SU-DHL-6 (cell line): ENCODE measurements at regions not wholly inside any gene's neighbourhood (a gene's known extent, or its start where the extent isn't known, plus 50 kb on each side); places are given as distances from the start of the nearest gene placed in this dataset.

Experiments
- H2AFZ ChIP-seq: fragments of 200-600 bp; sonication (generic); 2 replicates; pipeline ENCODE4 v1.6.1; 2014; ENCODE audit warnings: low read depth, mild to moderate bottlenecking, moderate library complexity, mixed read lengths, antibody characterized with exemption, low read length; ENCODE audit not compliant: severe bottlenecking
- H3F3A ChIP-seq: fragments of 200-600 bp; shearing (Covaris generic); 2 replicates; pipeline ENCODE4 v1.6.0; 2016; ENCODE audit warnings: antibody characterized with exemption, mild to moderate bottlenecking; ENCODE audit not compliant: insufficient read depth
- H3K27ac ChIP-seq: fragments of 200-600 bp; sonication (generic); 2 replicates; pipeline ENCODE4 v1.5.1; 2016; ENCODE audit warnings: low read depth, mild to moderate bottlenecking, low read length, moderate library complexity, mixed read lengths
- H3K27me3 ChIP-seq: fragments of 200-600 bp; sonication (generic), shearing (Covaris generic); 2 replicates; pipeline ENCODE4 v1.6.0; 2014; ENCODE audit warnings: mild to moderate bottlenecking, low read length
- H3K36me3 ChIP-seq: fragments of 200-600 bp; sonication (generic); 2 replicates; pipeline ENCODE4 v1.6.1; 2014; ENCODE audit warnings: mild to moderate bottlenecking, low read length, mixed read lengths
- H3K4me2 ChIP-seq: fragments of 300-600, 200-600 bp; shearing (Covaris generic), sonication (generic); 2 replicates; pipeline ENCODE4 v1.6.0; 2014; ENCODE audit warnings: low read length, low read depth, mild to moderate bottlenecking; ENCODE audit not compliant: poor library complexity, severe bottlenecking
- H3K4me3 ChIP-seq: fragments of 200-600 bp; sonication (generic); 2 replicates; pipeline ENCODE4 v1.5.1; 2014; ENCODE audit warnings: antibody characterized with exemption, low read length, mild to moderate bottlenecking, mixed read lengths; ENCODE audit not compliant: insufficient read depth, poor library complexity, severe bottlenecking
- H3K79me2 ChIP-seq: fragments of 200-600 bp; sonication (generic); 2 replicates; pipeline ENCODE4 v1.6.1; 2014; ENCODE audit warnings: mild to moderate bottlenecking, low read length, moderate library complexity; ENCODE audit not compliant: insufficient read depth
- H3K9ac ChIP-seq: fragments of 200-600 bp; sonication (generic); 2 replicates; pipeline ENCODE4 v1.7.0; 2014; ENCODE audit warnings: mild to moderate bottlenecking, low read length
- H3K9me2 ChIP-seq: fragments of 200-600 bp; sonication (generic); replicated peaks from 2 replicates; pipeline ENCODE4 v1.6.1; 2014; ENCODE audit warnings: low read length; ENCODE audit not compliant: insufficient read depth
- H3K9me3 ChIP-seq: fragments of 200-600 bp; sonication (generic); 2 replicates; pipeline ENCODE4 v1.6.1; 2014; ENCODE audit warnings: low read length, mixed read lengths; ENCODE audit not compliant: insufficient read depth
- H4K20me1 ChIP-seq: fragments of 200-600 bp; sonication (generic); 2 replicates; pipeline ENCODE4 v1.6.1; 2014; ENCODE audit warnings: low read depth, mild to moderate bottlenecking, antibody characterized with exemption, low read length, moderate library complexity, mixed read lengths
- CTCF ChIP-seq: fragments of 200-600 bp; sonication (generic); IDR thresholded peaks from one replicate; pipeline ENCODE4 v1.5.1; 2017; ENCODE audit warnings: antibody characterized with exemption, mild to moderate bottlenecking, low read length, moderate library complexity; ENCODE audit not compliant: insufficient read depth, poor library complexity, severe bottlenecking
- EZH2phosphoT487 ChIP-seq: fragments of 200-600 bp; sonication (generic), shearing (Covaris generic); conservative IDR thresholded peaks from 2 replicates; pipeline ENCODE4 v1.6.1; 2018; ENCODE audit warnings: mild to moderate bottlenecking, antibody characterized with exemption, low read length, moderate library complexity, mixed read lengths

- H3K9ac ChIP-seq: no peak overlapping the region
- no peak overlapping the region for H3K27ac ChIP-seq
- no peaks in the 10 kb centered on the region for H3K36me3 ChIP-seq
- no peaks in the 10 kb centered on the region for H3F3A ChIP-seq
- no peak overlapping the region for H3K4me3 ChIP-seq
- H2AFZ ChIP-seq: no peak overlapping the region
- no peaks in the 10 kb centered on the region for H4K20me1 ChIP-seq
- TF ChIP-seq EZH2phosphoT487 (no peak), CTCF (no peak)
- no peaks in the 10 kb centered on the region for H3K9me2 ChIP-seq
- no peaks in the 10 kb centered on the region for H3K9me3 ChIP-seq
- no peaks in the 10 kb centered on the region for H3K79me2 ChIP-seq
- H3K4me2 ChIP-seq: no peak overlapping the region
- H3K27me3 ChIP-seq: no peaks in the 10 kb centered on the region
Measured at GRCh38 chr6:91415031-91415605, 828.2 kb upstream of the MAP3K7 start.

GRCh38 chr6:91412532-91412931 lies 825.7 kb upstream of the MAP3K7 start:
- H3K9me3 ChIP-seq: no peaks in the 10 kb centered on the region
- no peak overlapping the region for H3K9ac ChIP-seq
- no peaks in the 10 kb centered on the region for H3K9me2 ChIP-seq
- no peak overlapping the region for H3K4me2 ChIP-seq
- no peak overlapping the region for H3K27ac ChIP-seq
- no peaks in the 10 kb centered on the region for H3K36me3 ChIP-seq
- H3K4me3 ChIP-seq: no peak overlapping the region
- H4K20me1 ChIP-seq: no peaks in the 10 kb centered on the region
- H3F3A ChIP-seq: no peaks in the 10 kb centered on the region
- H3K27me3 ChIP-seq: no peaks in the 10 kb centered on the region
- H2AFZ ChIP-seq: no peak overlapping the region
- no peaks in the 10 kb centered on the region for H3K79me2 ChIP-seq
- no peak for TF ChIP-seq CTCF

GRCh38 chr6:91407706-91408105 lies 820.8 kb upstream of the MAP3K7 start:
- H3K4me3 ChIP-seq: no peak overlapping the region
- H3F3A ChIP-seq: no peaks in the 10 kb centered on the region
- no peaks in the 10 kb centered on the region for H3K36me3 ChIP-seq
- no peak overlapping the region for H3K9ac ChIP-seq
- no peak overlapping the region for H2AFZ ChIP-seq
- no peaks in the 10 kb centered on the region for H3K79me2 ChIP-seq
- no peaks in the 10 kb centered on the region for H3K27me3 ChIP-seq
- no peak overlapping the region for H3K4me2 ChIP-seq
- H3K9me3 ChIP-seq: no peaks in the 10 kb centered on the region
- no peaks in the 10 kb centered on the region for H4K20me1 ChIP-seq
- no peak overlapping the region for H3K27ac ChIP-seq
- TF ChIP-seq CTCF: no peak
- TF ChIP-seq EZH2phosphoT487: no peak
- no peaks in the 10 kb centered on the region for H3K9me2 ChIP-seq
